ENCODE measurements at regions not wholly inside any gene's neighbourhood (a gene's known extent, or its start where the extent isn't known, plus 50 kb on each side); places are given as distances from the start of the nearest gene placed in this dataset.

- TF ChIP-seq POLR2A (IDR thresholded peaks at IDR 0.05) = no peak
- TF ChIP-seq, protein P1, sequence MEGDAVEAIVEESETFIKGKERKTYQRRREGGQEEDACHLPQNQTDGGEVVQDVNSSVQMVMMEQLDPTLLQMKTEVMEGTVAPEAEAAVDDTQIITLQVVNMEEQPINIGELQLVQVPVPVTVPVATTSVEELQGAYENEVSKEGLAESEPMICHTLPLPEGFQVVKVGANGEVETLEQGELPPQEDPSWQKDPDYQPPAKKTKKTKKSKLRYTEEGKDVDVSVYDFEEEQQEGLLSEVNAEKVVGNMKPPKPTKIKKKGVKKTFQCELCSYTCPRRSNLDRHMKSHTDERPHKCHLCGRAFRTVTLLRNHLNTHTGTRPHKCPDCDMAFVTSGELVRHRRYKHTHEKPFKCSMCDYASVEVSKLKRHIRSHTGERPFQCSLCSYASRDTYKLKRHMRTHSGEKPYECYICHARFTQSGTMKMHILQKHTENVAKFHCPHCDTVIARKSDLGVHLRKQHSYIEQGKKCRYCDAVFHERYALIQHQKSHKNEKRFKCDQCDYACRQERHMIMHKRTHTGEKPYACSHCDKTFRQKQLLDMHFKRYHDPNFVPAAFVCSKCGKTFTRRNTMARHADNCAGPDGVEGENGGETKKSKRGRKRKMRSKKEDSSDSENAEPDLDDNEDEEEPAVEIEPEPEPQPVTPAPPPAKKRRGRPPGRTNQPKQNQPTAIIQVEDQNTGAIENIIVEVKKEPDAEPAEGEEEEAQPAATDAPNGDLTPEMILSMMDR (IDR thresholded peaks at IDR 0.05) = no peak
- TF ChIP-seq EP300 (IDR thresholded peaks at IDR 0.05) = no peak
- TF ChIP-seq POLR2AphosphoS5 (IDR thresholded peaks at IDR 0.05) = no peak
Observed at GRCh38 chr2:56013475-56013874, 89.9 kb upstream of the EFEMP1 start.

Data from upper lobe of left lung (tissue), 4 donors.